ENCODE measurements at regions not wholly inside any gene's neighbourhood (a gene's known extent, or its start where the extent isn't known, plus 50 kb on each side); places are given as distances from the start of the nearest gene placed in this dataset.

DNA sequence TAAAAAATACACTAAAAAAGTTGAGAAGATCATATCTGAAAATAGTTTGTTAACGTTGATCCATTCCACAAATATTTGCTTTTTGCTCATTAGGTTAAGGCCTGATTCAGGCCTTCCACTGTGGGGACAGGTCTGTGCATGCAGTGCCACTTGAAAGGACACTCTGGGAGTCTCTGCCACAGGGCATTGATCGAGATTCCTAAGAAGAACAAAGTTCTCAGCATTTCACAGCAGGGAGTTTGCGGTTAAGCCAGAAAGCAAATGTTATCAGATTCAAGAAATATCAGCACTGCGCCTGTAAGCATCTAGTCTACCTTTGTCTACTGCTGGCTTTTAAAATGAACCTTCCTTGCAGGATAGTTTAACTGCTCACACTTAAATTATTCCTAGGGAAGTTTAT, 62.2 kb upstream of the TNIP3 start:
- no peak for DNase-seq

DNA sequence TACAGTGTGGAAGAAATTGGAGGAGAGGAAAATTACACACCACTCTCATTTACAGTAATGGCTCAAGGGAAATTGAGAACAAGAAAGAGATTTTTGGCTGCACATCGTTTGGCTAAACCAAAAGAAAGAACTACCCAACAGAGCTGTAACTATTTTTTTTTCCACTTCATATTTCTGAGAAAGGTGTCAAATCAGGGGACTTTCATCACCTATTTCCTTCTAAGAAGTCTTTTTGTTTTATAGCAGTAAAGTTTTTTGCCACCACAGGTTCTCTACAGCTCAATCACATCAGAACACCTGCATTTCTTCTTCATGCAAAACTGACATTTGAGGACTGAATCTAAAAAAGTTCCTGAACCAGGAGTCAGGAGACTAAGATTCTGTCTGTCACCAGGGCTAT, 57.5 kb upstream of the TNIP3 start:
- DNase-seq, result no peak

DNA sequence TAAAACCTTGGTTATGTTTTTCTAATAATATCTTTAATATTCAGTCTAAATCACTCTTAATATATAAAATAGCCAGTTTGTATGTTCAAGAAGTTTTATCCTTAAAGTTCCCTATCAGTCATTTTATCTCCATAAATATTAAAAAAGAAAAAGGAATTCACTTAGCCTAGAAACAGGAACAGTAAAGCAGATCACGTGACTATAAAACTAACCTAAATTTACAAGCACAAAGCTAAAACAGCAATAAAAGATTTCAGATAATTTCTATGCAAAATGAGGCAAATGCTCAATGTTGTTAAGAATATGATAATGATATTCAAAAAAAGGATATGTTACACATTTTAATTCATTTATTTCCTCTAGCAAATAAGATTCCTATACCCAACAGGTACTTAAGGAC, 57.1 kb upstream of the TNIP3 start:
- no peak for DNase-seq

DNA sequence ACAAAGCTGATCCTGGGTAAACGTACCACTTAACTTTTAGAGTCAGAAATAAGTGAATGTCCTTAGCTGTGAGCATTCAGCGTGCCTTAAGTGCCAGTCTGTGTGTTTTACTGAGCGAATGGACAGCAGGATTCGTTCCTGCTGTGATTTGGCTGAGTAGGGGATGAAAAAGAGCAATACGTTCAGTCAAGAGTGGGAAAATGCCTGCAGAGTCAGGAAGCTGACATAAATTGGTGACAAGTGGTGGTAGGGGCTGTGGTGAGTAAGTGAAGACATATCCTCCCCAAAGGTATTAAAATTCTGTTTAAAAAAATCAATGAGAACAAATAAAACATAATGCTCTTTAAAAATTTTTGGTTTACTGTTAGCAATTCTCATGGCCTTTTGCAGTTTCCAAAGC, 56.6 kb upstream of the TNIP3 start:
- no peak for DNase-seq

DNA sequence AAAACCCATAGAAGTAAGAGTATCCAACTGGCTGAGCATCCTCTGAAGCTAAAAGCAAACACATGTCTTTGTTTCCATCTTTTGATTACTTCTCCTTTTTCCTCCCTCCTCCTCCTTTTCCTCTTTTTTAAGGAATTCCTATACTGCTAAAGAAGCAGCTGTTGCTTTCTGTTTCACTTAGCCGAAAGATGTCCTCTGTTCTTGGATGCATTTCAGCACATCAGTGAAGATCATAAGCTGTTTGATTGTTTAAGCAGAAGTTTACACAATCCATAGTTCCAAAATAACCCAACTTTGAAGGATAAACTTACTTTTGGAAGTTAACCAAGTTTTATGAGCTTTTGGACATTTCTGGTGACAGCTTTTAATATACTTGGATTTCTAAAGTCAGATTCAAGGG, 55.1 kb upstream of the TNIP3 start:
- DNase-seq, result no peak

DNA sequence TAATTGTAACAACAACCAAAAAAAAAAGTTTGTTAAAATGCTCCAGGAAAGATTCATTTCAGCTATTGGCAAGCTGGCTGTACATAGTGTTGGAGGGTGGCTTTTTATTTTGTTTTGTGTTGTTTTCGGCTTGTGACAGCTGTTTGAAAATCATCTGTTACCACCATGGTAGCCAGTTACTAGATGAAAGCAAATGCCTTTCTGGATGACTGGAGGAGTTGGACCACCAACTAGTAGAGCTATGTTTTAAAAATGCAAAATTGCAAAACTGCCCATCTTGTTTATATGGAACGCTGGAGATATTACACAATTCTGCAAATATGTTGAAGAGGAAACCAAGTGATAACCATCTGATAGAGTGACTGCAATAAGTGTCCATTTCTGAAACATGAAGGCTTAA, 53.2 kb upstream of the TNIP3 start:
- no peak for DNase-seq

DNA sequence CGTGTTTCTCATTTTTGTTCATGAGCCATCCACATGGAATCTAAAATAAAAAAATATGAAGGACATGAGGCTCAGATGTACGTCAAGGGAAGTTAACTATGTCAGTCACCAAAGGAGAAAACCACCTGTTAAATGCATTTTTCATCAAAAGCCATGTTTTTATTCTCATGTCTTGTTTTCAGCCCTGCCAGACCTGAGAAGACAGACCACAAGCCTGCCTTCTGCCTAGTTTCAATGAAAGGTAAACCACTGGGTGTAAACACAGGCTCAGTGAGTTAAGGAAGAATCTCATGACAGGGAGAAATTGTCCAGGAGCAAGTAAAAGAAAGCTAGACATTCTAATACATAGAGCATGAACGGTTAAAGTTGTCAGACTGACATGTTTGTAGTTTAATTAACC, 52.3 kb upstream of the TNIP3 start:
- DNase-seq, result no peak

DNA sequence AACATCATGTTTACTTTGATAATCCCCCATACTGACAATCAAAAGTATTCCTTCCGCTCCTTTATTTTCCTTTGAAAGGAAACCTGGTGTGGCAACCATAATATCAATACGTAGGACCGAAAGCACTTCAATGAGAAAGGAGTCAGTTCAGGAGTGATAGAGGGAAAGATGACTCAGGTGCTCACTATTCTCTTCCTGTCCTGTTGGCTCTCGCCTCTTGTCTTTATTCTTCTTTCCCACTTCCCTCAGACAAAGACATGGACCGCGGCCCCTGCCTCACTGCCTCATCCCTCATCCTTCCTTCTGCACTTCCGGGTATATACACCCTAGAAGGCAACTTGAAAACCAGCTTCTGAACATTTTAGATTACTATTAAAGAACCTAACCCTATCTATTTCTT, 49.8 kb upstream of the TNIP3 start:
- DNase-seq, result no peak
